Endothelial cell (in vitro differentiated cells): ENCODE measurements at regions not wholly inside any gene's neighbourhood (a gene's known extent, or its start where the extent isn't known, plus 50 kb on each side); places are given as distances from the start of the nearest gene placed in this dataset.

ENCODE experiments used
- DNase-seq: peaks from one replicate; pipeline ENCODE4 v3.0.0; 2021; ENCODE audit warnings: low spot score
- H3K27ac Mint-ChIP-seq: one replicate; pipeline ENCODE4 v1.8.0; 2021; ENCODE audit warnings: mixed read lengths, inconsistent platforms; ENCODE audit not compliant: unreplicated experiment
- H3K27me3 Mint-ChIP-seq: one replicate; pipeline ENCODE4 v1.8.0; 2021; ENCODE audit warnings: mild to moderate bottlenecking, moderate library complexity, mixed read lengths, inconsistent platforms; ENCODE audit not compliant: unreplicated experiment
- H3K36me3 Mint-ChIP-seq: one replicate; pipeline ENCODE4 v1.8.0; 2021; ENCODE audit warnings: mild to moderate bottlenecking, low read depth, mixed read lengths, inconsistent platforms; ENCODE audit not compliant: unreplicated experiment
- H3K4me1 Mint-ChIP-seq: one replicate; pipeline ENCODE4 v1.8.0; 2021; ENCODE audit warnings: mild to moderate bottlenecking, mixed read lengths, inconsistent platforms; ENCODE audit not compliant: unreplicated experiment
- H3K4me3 Mint-ChIP-seq: one replicate; pipeline ENCODE4 v1.8.0; 2021; ENCODE audit warnings: mild to moderate bottlenecking, mixed read lengths, inconsistent platforms; ENCODE audit not compliant: unreplicated experiment
- H3K9me3 Mint-ChIP-seq: one replicate; pipeline ENCODE4 v1.8.0; 2021; ENCODE audit warnings: mixed read lengths, inconsistent platforms; ENCODE audit not compliant: unreplicated experiment
- TF ChIP-seq, protein P1 (sequence below): fragments of 200-600 bp; sonication (generic); IDR thresholded peaks from one replicate; pipeline ENCODE4 v1.5.0; 2021; ENCODE audit warnings: antibody characterized with exemption; ENCODE audit not compliant: unreplicated experiment

DNA sequence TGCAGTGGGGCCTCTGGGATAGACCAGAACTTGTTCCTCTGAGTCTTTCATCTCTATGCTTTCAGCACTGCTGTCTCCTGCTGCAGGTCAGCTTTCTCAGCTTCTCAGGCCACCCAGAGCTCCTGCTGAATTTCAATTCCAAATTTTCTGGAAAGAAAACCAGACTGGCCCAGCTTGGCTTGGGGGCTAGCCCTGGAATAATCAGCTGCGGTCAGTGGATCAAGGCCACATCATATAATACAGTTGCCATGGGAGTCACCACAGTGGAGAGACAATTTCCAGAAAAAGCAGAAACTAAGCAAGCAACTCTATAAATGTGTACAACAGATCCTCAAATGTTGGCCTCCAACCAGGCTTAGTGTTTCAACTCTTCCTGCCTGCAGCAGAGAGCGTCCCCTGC lies 91.1 kb upstream of the SLC24A5 start:
- Mint-ChIP-seq H3K4me3 (no peak overlapping the region), H3K36me3 (no peaks in the 10 kb centered on the region), H3K9me3 (no peaks in the 10 kb centered on the region), H3K27ac (no peak overlapping the region), H3K27me3 (peaks cover 2% of the 10 kb centered on the region), H3K4me1 (no peaks in the 10 kb centered on the region)
- TF ChIP-seq, protein P1, sequence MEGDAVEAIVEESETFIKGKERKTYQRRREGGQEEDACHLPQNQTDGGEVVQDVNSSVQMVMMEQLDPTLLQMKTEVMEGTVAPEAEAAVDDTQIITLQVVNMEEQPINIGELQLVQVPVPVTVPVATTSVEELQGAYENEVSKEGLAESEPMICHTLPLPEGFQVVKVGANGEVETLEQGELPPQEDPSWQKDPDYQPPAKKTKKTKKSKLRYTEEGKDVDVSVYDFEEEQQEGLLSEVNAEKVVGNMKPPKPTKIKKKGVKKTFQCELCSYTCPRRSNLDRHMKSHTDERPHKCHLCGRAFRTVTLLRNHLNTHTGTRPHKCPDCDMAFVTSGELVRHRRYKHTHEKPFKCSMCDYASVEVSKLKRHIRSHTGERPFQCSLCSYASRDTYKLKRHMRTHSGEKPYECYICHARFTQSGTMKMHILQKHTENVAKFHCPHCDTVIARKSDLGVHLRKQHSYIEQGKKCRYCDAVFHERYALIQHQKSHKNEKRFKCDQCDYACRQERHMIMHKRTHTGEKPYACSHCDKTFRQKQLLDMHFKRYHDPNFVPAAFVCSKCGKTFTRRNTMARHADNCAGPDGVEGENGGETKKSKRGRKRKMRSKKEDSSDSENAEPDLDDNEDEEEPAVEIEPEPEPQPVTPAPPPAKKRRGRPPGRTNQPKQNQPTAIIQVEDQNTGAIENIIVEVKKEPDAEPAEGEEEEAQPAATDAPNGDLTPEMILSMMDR, result no peak
- DNase-seq, result no peak

- Mint-ChIP-seq H3K4me1 (no peaks in the 10 kb centered on the region), H3K27ac (no peak overlapping the region), H3K27me3 (peaks cover 2% of the 10 kb centered on the region), H3K9me3 (no peaks in the 10 kb centered on the region), H3K4me3 (no peak overlapping the region), H3K36me3 (no peaks in the 10 kb centered on the region)
- TF ChIP-seq, protein P1, result no peak
- no peak for DNase-seq
These were observed 89.3 kb upstream of the SLC24A5 start for GRCh38 chr15:48031466-48031865.

- H3K9me3 Mint-ChIP-seq, result no peaks in the 10 kb centered on the region
- H3K4me1 Mint-ChIP-seq, result no peaks in the 10 kb centered on the region
- no peak for DNase-seq
- no peak overlapping the region for H3K4me3 Mint-ChIP-seq
- H3K27ac Mint-ChIP-seq, result no peak overlapping the region
- H3K36me3 Mint-ChIP-seq, result no peaks in the 10 kb centered on the region
- TF ChIP-seq, protein P1, result no peak
- H3K27me3 Mint-ChIP-seq, result peaks cover 2% of the 10 kb centered on the region
These were observed 88.8 kb upstream of the SLC24A5 start for GRCh38 chr15:48031973-48032372.

GRCh38 chr15:48032911-48033310 lies 87.9 kb upstream of the SLC24A5 start:
- no peak overlapping the region for H3K4me3 Mint-ChIP-seq

GRCh38 chr15:48038221-48038620 lies 82.6 kb upstream of the SLC24A5 start:
- Mint-ChIP-seq H3K9me3 (no peaks in the 10 kb centered on the region), H3K27ac (no peak overlapping the region), H3K4me1 (peaks cover 3% of the 10 kb centered on the region), H3K36me3 (no peaks in the 10 kb centered on the region), H3K4me3 (no peak overlapping the region), H3K27me3 (no peaks in the 10 kb centered on the region)
- TF ChIP-seq, protein P1, result no peak
- DNase-seq, result no peak

More at GRCh38 chr15:48032911-48033310, 87.9 kb upstream of the SLC24A5 start:
- DNase-seq, result no peak
- Mint-ChIP-seq H3K27ac (no peak overlapping the region), H3K36me3 (no peaks in the 10 kb centered on the region), H3K9me3 (no peaks in the 10 kb centered on the region), H3K4me1 (no peaks in the 10 kb centered on the region), H3K27me3 (peaks cover 2% of the 10 kb centered on the region)
- TF ChIP-seq, protein P1, result no peak
